Islet precursor cell (in vitro differentiated cells): ENCODE measurements at regions not wholly inside any gene's neighbourhood (a gene's known extent, or its start where the extent isn't known, plus 50 kb on each side); places are given as distances from the start of the nearest gene placed in this dataset.
"Not testable (repeated sequence)": the region's sequence is repeated elsewhere in the genome, so short reads cannot be mapped to it uniquely, and the experiment has no call there.

ENCODE experiments used
- DNase-seq: peaks from one replicate; pipeline ENCODE4 v3.0.0-alpha.2; 2018

DNA sequence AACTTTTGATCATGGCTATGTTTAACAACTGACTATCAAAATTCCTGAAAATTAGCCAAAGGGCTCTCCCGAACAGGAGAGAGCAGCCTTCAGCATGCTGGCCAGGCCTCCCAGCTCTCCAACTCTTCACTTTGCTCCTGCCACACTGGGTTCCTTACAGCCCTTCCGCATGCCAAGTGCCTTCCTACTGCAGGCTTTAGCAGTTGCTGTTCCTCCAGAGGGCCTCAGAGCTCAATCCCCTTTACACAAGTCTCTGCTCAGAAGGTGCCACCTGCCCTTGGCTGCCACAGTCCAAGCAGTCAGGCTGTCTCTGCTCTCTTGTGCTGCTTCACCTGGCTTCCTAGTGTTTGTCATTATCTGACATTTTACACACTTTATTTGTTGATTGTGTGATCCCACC, 553.1 kb upstream of the PPP2R3A start:
- no peak for DNase-seq

- DNase-seq: no peak
These were observed 549.3 kb upstream of the PPP2R3A start for GRCh38 chr3:135416182-135416581.

GRCh38 chr3:135419155-135419554, 546.4 kb upstream of the PPP2R3A start:
- DNase-seq: no peak

DNA sequence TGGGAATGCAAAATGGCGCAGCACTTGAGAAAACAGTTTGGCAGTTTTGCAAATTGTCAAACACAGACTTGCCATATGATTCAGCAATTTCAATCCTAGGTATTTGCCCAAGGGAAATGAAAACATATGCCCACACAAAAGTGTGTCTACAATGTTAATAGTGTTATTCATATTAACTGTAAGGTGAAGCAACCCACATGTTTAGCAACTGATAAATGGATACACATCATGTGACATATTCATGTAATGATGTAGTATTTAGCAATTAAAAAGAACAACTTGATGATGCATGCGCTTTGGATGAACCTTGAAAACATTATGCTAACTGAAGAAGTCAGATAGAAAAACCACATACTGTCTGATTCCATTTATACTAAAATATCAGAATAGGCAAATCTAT, 539.0 kb upstream of the PPP2R3A start:
- no peak for DNase-seq

DNA sequence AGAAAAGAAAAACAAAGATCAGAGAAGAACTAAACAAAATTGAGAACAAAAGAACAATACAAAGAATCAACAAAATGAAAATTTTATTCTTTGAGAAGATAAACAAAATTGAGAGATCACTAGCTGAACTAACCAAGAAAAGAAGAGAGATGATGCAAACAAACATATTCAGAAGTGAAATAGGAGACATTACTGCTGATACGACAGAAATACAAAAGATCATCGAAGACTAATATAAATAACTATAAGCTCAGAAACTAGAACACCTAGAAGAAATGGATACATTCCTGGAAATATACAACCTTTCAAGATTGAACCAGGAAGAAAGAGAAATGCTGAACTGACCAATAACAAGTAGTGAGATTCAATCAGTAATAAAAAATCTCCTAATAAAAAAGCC, 533.1 kb upstream of the PPP2R3A start:
- DNase-seq: no peak

DNA sequence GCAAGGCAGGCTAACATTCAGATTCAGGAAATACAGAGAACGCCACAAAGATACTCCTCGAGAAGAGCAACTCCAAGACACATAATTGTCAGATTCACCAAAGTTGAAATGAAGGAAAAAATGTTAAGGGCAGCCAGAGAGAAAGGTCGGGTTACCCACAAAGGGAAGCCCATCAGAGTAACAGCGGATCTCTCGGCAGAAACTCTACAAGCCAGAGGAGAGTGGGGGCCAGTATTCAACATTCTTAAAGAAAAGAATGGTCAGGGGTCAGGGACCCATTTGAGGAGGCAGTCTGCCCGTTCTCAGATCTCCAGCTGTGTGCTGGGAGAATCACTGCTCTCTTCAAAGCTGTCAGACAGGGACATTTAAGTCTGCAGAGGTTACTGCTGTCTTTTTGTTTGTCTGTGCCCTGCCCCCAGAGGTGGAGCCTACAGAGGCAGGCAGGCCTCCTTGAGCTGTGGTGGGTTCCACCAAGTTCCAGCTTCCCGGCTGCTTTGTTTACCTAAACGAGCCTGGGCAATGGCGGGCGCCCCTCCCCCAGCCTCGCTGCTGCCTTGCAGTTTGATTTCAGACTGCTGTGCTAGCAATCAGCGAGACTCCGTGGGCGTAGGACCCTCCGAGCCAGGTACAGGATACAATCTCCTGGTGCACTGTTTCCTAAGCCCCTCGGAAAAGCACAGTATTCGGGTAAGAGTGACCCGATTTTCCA, 526.5 kb upstream of the PPP2R3A start:
- peak; percentile 71 for DNase-seq

- DNase-seq: not testable (repeated sequence)
These were observed 525.9 kb upstream of the PPP2R3A start for GRCh38 chr3:135439632-135440031.

DNA sequence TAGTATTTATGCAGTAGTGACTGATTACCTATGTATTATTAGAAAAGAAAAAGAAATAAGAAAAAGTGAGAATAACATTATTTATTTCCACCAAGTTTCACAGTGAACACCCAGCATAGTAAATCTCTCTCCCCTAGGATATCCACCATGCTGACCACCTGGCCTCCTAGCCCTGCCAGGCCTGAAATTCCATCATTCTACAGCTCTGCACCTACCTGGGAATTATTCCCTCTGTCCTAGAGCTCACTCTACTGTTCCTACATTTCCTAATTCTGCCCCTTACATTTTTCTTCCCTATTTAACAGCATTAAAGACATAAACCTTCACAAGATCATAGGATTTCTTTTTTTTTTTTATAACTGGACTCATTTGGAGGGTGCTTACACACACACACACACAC, 525.3 kb upstream of the PPP2R3A start:
- no peak for DNase-seq

DNA sequence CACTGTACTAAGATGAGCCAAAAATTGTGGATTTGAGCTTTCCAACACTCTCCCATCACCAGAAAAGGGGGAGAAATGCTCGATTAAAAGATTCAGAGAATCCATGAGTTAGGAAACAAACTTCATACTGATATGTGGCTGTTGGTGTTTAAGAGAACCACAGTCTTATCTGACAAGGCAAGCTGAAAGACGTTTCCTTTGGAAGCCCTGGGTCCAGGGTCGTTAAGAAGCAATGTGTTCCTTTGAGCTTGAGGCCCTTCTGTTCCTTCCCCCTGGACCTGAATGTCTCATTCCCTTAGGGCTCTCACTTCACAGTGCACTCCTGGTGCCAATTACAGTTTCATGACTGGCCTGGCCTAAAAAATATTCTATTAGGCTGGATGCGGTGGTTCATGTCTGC, 524.8 kb upstream of the PPP2R3A start:
- DNase-seq: no peak

DNA sequence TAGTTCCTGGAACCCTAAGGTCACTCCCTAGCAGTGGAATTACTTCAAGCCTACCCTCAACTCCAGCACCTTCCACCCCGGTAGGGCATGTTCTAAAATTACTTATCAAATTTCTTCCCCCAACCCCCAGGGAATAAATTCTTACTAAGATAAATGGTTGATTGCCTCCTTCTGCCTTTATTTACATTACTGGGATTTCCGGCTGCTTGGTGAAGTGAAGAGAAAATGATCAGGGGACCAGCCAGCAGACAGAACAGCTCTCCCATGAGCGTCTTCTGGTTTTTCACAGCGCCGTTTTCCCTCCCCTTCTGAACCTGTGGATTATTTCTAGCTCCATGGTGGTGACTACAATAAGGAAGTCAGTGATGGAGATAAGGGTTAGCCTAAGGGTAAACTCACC, 521.5 kb upstream of the PPP2R3A start:
- no peak for DNase-seq

DNA sequence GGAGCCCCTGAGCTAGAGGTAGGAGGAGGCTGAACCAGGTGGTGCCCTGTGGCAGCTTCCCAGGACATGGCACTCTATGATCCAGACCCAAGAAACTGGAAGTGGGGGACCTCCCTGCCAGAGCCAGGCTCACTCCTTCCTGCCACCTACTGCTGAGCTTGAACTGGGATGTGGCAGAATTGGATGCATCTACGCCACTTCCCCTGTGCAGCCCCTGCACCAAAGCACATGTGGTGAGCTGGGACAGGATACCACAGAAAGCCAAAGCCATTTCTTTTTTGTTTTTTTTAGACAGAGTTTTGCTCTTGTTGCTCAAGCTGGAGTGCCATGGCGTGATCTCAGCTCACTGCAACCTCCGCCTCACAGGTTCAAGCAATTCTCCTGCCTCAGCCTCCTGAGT, 518.0 kb upstream of the PPP2R3A start:
- no peak for DNase-seq

- DNase-seq: no peak
These were observed 517.0 kb upstream of the PPP2R3A start for GRCh38 chr3:135448520-135448919.

GRCh38 chr3:135449046-135449445, 516.5 kb upstream of the PPP2R3A start:
- DNase-seq: no peak

- no peak for DNase-seq
These were observed 514.3 kb upstream of the PPP2R3A start for GRCh38 chr3:135451037-135451785.

- no peak for DNase-seq
These were observed 512.6 kb upstream of the PPP2R3A start for GRCh38 chr3:135452881-135453280.

GRCh38 chr3:135453326-135453725, 512.2 kb upstream of the PPP2R3A start:
- no peak for DNase-seq

- DNase-seq: no peak
These were observed 510.6 kb upstream of the PPP2R3A start for GRCh38 chr3:135454890-135455289.

GRCh38 chr3:135456108-135456790, 509.3 kb upstream of the PPP2R3A start:
- DNase-seq: peak; percentile 89

GRCh38 chr3:135458541-135459322, 506.8 kb upstream of the PPP2R3A start:
- no peak for DNase-seq

- no peak for DNase-seq
These were observed 505.3 kb upstream of the PPP2R3A start for GRCh38 chr3:135460273-135460672.

DNA sequence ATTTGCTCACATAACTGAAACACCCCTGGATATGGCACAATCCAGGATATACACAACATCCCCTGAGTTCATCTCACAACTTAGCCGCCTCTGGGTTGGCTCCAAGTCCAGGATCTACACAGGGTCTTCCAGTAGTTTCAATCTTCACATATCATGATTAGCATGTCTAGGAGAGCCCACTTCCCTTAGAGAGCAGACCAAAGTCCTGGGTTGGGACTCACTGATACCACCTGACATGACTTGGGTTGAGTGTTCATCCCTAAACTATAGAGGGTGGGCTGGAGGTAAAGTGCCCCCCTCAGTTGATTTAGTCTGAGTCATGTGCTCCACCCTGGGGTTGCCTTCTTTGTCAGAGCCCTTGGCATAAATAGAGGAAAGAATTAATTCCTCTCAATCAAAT, 493.6 kb upstream of the PPP2R3A start:
- no peak for DNase-seq

- DNase-seq: no peak
These were observed 492.1 kb upstream of the PPP2R3A start for GRCh38 chr3:135473449-135473848.

GRCh38 chr3:135487261-135487660, 478.3 kb upstream of the PPP2R3A start:
- no peak for DNase-seq
